Small intestine (tissue), 7 donors: ENCODE measurements at regions not wholly inside any gene's neighbourhood (a gene's known extent, or its start where the extent isn't known, plus 50 kb on each side); places are given as distances from the start of the nearest gene placed in this dataset.
"Not testable (repeated sequence)": the region's sequence is repeated elsewhere in the genome, so short reads cannot be mapped to it uniquely, and the experiment has no call there.

Experiments used
- DNase-seq, 2 donors: peaks; one replicate each; pipeline versions ENCODE4 v3.0.0 to v3.0.0-alpha.2; 2013
- FAIRE-seq: peaks from 2 replicates; lab custom pipeline; 2012; peaks lifted over from hg19 to GRCh38; lab: Jason Lieb, UNC
- H3K27ac ChIP-seq, 3 donors: one replicate each; pipeline ENCODE4 v1.5.1; 2013; ENCODE audit warnings: low read length in 2 of 3, mild to moderate bottlenecking in 2 of 3, control low read depth in 1 of 3, inconsistent platforms in 1 of 3, low read depth in 1 of 3, moderate library complexity in 1 of 3
- H3K27me3 ChIP-seq, 3 donors: one replicate each; pipeline ENCODE4 v1.6.1; 2013; ENCODE audit warnings: low read length in 3 of 3, inconsistent platforms in 1 of 3; ENCODE audit not compliant: control insufficient read depth in 3 of 3, insufficient read depth in 3 of 3
- H3K36me3 ChIP-seq, 3 donors: one replicate each; pipeline ENCODE4 v1.6.1; 2013; ENCODE audit warnings: low read length in 3 of 3, inconsistent platforms in 1 of 3, low read depth in 1 of 3, mild to moderate bottlenecking in 1 of 3, moderate library complexity in 1 of 3; ENCODE audit not compliant: control insufficient read depth in 3 of 3, insufficient read depth in 2 of 3
- H3K4me1 ChIP-seq, 3 donors: one replicate each; pipeline ENCODE4 v1.6.1; 2013; ENCODE audit warnings: low read length in 2 of 3, inconsistent platforms in 1 of 3, low read depth in 1 of 3, mild to moderate bottlenecking in 1 of 3, moderate library complexity in 1 of 3; ENCODE audit not compliant: control insufficient read depth in 3 of 3, insufficient read depth in 2 of 3
- H3K4me3 ChIP-seq, 3 donors: one replicate each; pipeline ENCODE4 v1.5.1; 2013; ENCODE audit warnings: low read length in 3 of 3, control low read depth in 1 of 3, inconsistent platforms in 1 of 3, low read depth in 1 of 3, mild to moderate bottlenecking in 1 of 3, moderate library complexity in 1 of 3
- H3K9me3 ChIP-seq, 2 donors: one replicate each; pipeline ENCODE4 v1.6.1; 2013; ENCODE audit warnings: low read depth in 1 of 2, low read length in 1 of 2; ENCODE audit not compliant: control insufficient read depth in 2 of 2, insufficient read depth in 1 of 2
- WGBS, 3 donors: extraction: QIAGEN DNeasy Blood & Tissue Kit; methylation state at CpG; one replicate each; pipeline ENCODE4 v1.1.7; 2013; 5-methylcytosine and 5-hydroxymethylcytosine counted together
- donor health status: healthy with polysubstance abuse.
- donor health status: control.
- donor health status: control.
- donor health status: Bipolar disorder and iron deficiency.
- donor health status: healthy.

DNA sequence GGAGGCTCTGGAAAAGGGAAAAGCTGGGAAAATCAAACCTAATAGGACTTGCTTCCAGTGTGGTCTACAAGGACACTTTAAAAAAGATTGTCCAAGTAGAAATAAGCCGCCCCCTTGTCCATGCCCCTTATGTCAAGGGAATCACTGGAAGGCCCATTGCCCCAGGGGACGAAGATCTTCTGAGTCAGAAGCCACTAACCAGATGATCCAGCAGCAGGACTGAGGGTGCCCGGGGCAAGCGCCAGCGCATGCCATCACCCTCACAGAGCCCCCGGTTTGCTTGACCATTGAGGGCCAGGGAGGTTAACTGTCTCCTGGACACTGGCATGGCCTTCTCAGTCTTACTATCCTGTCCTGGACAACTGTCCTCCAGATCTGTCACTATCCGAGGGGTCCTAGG lies 164.9 kb upstream of the GCFC2 start:
- 83 to 91% (median 84%) methylated on average over 7 of the region's 7 CpGs for WGBS, 3 donors
- not testable (repeated sequence) for H3K9me3 ChIP-seq, H3K27me3 ChIP-seq, H3K4me3 ChIP-seq, DNase-seq, H3K27ac ChIP-seq, H3K4me1 ChIP-seq, FAIRE-seq, H3K36me3 ChIP-seq

DNA sequence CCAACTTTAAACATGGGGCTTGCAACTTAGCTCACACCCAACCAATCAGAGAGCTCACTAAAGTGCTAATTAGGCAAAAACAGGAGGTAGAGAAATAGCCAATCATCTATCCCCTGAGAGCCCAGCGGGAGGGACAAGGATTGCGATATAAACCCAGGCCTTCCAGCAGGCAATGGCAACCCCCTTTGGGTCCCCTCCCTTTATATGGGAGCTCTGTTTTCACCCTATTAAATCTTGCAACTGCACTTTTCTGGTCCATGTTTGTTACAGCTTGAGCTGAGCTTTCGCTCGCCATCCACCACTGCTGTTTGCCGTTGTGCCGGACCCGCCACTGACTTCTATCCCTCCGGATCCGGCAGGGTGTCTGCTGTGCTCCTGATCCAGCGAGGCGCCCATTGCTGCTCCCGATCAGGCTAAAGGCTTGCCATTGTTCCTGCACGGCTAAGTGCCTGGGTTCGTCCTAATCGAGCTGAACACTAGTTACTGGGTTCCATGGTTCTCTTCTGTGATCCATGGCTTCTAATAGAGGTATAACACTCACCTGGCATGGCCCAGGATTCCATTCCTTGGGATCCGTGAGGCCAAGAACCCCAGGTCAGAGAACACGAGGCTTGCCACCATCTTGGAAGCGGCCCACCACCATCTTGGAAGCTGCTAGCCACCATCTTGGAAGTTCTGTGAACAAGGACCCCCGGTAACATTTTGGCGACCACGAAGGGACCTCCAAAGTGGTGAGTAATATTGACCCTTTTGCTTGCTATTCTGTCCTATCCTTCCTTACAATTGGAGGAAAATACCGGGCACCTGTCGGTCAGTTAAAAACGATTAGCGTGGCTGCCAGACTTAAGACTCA lies 161.3 kb upstream of the GCFC2 start:
- H3K27ac ChIP-seq, H3K4me3 ChIP-seq, FAIRE-seq, DNase-seq, H3K27me3 ChIP-seq, H3K9me3 ChIP-seq, H3K36me3 ChIP-seq, H3K4me1 ChIP-seq: not testable (repeated sequence)
- 90 to 95% (median 93%) methylated on average over 25 of the region's 25 CpGs for WGBS, 3 donors

DNA sequence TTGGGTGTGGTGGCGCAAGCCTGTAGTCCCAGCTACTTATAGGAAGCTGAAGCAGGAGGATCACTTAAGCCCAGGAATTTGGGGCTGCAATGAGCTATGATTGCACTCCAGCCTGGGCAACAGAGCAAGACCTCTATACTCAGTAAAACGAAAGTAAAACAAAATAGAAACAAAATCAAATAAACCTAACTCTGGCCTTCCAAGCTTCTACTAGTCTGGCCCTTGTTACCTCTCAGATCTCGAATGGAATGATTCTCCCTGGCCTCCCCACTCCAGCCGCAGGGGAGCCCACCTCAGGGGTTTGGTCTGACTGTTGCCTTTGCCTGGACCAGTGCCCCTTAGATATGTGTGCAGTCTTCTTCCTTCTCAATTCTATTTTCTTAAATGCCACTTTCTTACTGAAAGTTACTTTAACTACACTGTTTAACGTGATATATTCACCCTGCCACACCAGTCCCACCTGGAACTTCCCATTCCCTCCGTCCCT lies 160.0 kb upstream of the GCFC2 start:
- Histone ChIP-seq H3K4me3 (no peak overlapping the region), H3K27me3 (no peaks in the 10 kb centered on the region), H3K36me3 (no peaks in the 10 kb centered on the region), H3K9me3 (no peaks in the 10 kb centered on the region), H3K4me1 (no peaks in the 10 kb centered on the region), H3K27ac (no peak overlapping the region)
- FAIRE-seq (no peak), DNase-seq (no peak)
- WGBS, 3 donors: 57 to 67% (median 63%) methylated on average over 6 of the region's 6 CpGs

DNA sequence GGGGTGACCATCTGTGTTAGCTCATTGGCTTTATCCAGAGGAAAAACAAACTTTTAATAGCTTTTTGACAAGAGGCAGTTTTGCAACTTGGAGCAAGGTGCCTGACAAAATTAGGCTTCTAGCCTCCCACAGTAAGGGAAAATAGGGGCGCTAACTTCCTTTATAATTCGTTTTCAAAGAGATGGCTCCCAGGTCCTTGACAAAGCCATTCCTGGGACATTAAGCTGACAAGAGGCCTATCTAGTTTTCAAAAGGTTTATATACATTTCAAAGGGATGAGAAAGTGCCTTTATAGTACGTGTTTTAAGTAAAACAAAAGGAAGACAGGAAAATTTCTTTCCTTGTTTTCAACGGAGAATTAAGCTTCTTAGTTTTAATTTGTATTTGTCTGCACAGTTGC lies 159.4 kb upstream of the GCFC2 start:
- no peaks in the 10 kb centered on the region for H3K27me3 ChIP-seq
- H3K27ac ChIP-seq: no peak overlapping the region
- H3K9me3 ChIP-seq: no peaks in the 10 kb centered on the region
- no peaks in the 10 kb centered on the region for H3K36me3 ChIP-seq
- no peaks in the 10 kb centered on the region for H3K4me1 ChIP-seq
- DNase-seq: no peak
- WGBS, 3 donors: 42 to 57% (median 43%) methylated on average over 4 of the region's 4 CpGs
- H3K4me3 ChIP-seq: no peak overlapping the region
- no peak for FAIRE-seq

DNA sequence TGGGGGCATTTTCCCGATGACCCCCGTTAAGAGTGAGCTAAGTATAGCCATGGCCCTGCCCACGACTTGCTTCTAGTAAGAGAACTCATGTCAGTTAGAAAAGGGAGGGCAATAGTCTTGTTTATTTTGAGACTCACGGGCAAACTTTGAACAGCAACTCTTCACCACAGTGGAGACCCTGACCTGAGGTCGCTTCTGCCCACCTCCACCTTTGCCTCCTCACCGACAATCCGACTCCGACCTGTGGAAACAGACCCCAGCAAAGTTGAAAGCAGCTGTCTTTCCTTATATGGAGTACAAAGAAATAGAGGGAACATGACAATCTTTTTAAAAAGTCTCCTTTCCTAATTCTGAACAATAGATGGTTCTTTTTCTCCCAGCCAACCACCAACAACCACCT lies 155.0 kb upstream of the GCFC2 start:
- 63 to 72% (median 64%) methylated on average over 8 of the region's 8 CpGs for WGBS, 3 donors
- Histone ChIP-seq H3K4me1 (no peaks in the 10 kb centered on the region), H3K36me3 (no peaks in the 10 kb centered on the region), H3K4me3 (no peak overlapping the region), H3K9me3 (no peaks in the 10 kb centered on the region), H3K27me3 (no peaks in the 10 kb centered on the region), H3K27ac (no peak overlapping the region)
- FAIRE-seq (no peak), DNase-seq (no peak)

DNA sequence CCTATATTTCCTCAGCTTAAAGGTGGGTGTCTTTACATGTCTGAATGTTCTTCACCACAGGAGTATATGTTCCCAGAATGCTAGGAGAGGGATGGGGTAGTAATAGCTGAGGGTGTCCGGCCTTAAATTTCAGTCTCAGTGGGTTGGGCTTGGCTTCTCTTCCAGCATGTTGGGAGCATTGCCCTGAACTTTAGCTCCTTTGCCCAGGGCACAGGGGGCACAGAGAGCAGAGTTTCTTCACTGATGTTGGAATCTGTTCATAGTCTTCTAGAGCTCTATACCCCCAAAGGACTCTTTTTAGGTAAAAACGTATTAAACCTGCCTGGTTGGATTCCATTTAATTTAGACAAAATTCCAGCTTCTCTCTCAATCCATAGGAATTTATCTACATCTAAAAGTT lies 154.4 kb upstream of the GCFC2 start:
- DNase-seq (no peak), FAIRE-seq (no peak)
- no peak overlapping the region for H3K27ac ChIP-seq
- H3K9me3 ChIP-seq: no peaks in the 10 kb centered on the region
- H3K4me1 ChIP-seq: no peaks in the 10 kb centered on the region
- no peaks in the 10 kb centered on the region for H3K27me3 ChIP-seq
- H3K36me3 ChIP-seq: no peaks in the 10 kb centered on the region
- H3K4me3 ChIP-seq: no peak overlapping the region
- 73 to 86% (median 75%) methylated on average over 2 of the region's 2 CpGs for WGBS, 3 donors

DNA sequence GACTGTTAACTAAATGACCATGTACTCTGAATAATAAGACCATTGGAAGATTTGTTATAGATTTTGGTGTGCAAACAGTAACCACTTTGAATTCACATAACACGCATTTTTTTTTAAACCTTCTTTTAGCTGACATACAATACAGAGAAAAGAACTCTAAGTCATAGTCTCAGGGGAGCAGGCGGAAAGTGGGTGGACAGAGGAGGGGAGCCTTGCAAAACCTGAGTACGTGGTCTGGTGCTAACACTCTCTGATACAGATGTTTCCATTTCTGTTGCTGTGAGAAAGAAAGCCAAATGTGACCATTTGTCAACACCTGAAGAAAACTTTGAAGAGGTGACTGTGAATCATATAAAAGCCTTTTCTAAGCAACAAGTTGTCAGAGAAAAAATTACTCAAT lies 151.8 kb upstream of the GCFC2 start:
- H3K36me3 ChIP-seq: no peaks in the 10 kb centered on the region
- no peak overlapping the region for H3K4me3 ChIP-seq
- WGBS, 3 donors: 77 to 79% (median 79%) methylated on average over 3 of the region's 3 CpGs
- no peaks in the 10 kb centered on the region for H3K9me3 ChIP-seq
- FAIRE-seq (no peak), DNase-seq (no peak)
- H3K27me3 ChIP-seq: no peaks in the 10 kb centered on the region
- H3K27ac ChIP-seq: no peak overlapping the region
- no peaks in the 10 kb centered on the region for H3K4me1 ChIP-seq

DNA sequence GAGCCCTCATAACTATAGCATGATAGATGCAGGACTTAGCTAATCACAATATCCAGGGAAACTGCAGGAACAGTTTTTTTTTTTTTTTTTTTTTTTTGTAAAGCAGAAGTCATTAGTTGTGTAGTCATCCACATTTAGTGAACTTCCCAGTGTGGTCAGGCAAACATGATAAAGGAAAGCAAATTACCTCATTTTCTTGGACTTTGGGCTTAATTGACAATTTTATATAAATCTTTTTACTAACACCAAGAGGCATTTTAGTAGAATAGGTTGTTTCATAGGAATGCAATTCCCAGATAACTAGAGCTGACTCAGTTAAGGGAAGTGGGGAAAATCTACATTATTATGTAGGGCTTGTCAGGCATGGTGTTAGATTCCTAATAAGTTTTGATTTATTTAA lies 142.7 kb upstream of the GCFC2 start:
- H3K27me3 ChIP-seq: no peaks in the 10 kb centered on the region
- FAIRE-seq (no peak), DNase-seq (no peak)
- no peaks in the 10 kb centered on the region for H3K36me3 ChIP-seq
- H3K27ac ChIP-seq: no peak overlapping the region
- no peak overlapping the region for H3K4me3 ChIP-seq
- H3K9me3 ChIP-seq: peaks cover 0 to 7% of the 10 kb centered on the region in 2 donors
- H3K4me1 ChIP-seq: no peaks in the 10 kb centered on the region

DNA sequence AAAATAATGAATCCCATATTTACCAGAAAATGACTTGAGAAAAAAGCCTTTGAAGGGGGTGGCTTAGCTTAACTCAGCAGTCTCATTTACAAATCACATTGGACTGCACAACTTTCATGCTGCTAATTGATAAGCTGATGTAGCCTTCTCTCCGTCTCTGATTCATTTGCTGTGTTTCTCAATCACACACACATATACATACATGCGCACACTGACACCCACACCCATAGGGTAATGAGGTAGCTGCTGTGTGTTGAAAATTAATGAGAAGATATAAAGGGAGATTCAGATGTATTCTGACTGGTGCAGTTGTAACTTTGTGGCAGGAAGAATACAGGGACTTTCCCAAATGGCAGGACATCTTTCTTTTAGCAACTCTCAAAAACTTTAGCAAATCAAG lies 141.9 kb upstream of the GCFC2 start:
- Histone ChIP-seq H3K4me3 (no peak overlapping the region), H3K36me3 (no peaks in the 10 kb centered on the region), H3K27me3 (no peaks in the 10 kb centered on the region), H3K9me3 (peaks cover 0 to 7% of the 10 kb centered on the region in 2 donors), H3K4me1 (no peaks in the 10 kb centered on the region), H3K27ac (no peak overlapping the region)
- WGBS, 3 donors: 82 to 90% (median 88%) methylated on average over 2 of the region's 2 CpGs
- no peak for FAIRE-seq
- no peak for DNase-seq
